AG20443 (cell line): ENCODE measurements at regions not wholly inside any gene's neighbourhood (a gene's known extent, or its start where the extent isn't known, plus 50 kb on each side); places are given as distances from the start of the nearest gene placed in this dataset.

ENCODE experiments used
- DNase-seq: peaks from one replicate; pipeline ENCODE4 v3.0.0; 2012; ENCODE audit warnings: low spot score, mixed read lengths

DNA sequence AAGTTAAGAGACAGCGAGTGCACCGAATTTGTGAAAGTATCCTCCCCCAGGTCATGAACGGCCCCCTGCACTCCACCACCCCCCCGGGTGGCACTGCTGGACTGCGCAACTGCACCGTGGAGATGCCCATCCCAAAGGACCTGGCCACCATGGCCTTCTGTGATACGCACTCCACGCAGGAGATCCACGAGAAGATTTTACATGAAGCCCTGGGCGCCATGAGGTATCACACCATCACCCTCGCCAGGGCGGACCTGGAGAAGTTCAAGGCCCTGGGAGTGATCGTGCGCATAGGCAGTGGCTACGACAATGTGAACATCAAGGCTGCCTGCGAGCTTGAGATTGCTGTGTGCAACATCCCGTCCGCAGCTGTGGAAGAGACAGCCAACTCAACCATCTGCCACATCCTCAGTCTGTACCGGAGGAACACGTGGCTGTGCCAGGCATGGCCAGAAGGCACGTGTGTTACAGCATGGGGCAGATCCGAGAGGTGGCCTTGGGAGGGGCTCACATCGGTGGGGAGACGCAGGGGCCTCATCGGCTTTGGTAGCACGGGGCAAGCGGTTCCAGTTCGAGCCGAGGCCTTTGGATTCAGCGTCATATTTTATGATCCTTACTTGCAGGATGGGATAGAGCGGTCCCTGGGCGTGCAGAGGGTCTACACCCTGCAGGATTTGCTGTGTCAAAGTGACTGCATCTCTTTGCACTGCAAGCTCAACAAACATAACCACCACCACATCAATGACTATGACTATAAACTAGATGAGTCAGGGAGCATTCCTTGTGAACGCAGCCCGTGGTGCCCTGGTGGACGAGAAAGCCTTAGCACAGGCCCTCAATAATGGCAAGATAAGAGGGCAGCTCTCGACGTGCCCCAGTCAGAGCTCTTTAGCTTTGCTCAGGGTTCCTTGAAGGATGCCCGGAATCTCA, 290.8 kb upstream of the MC4R start:
- DNase-seq: no peak

DNA sequence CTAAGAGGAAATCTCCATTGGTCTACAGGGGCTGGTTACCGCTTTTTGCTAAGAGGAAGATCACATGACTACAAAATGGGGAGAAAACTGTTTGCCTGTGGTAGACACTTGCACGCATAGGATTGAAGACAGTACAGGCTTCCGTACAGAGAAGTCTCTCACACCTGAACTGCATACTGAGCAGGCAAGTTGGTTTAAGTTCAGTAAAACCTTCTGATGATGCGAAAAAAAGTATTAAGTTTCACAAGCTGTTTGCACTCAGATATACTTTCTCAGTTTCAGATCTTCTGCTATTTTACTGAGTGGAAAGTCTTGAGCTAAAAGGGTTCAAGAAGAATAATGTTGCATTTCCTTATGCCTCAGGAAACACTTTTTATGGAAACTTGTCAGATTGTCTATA, 292.2 kb upstream of the MC4R start:
- DNase-seq: no peak

DNA sequence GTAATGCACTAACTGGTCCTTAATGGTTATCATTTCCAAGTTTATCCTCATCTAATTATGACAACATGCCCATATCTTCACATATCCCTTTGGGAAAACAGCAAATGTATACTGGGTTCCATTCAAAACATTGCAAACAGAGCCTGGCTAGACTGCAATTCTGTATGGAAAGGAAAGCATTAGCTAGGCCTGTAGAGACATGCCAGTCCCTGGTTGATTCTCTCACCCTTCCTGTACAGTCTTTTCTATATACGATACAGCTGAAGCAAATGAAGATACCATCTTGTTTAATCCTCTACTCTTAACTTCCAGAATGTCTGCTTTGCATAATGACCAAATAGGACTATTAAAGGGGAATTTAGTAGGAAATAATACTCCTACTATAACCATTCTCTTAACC, 294.4 kb upstream of the MC4R start:
- DNase-seq: no peak

DNA sequence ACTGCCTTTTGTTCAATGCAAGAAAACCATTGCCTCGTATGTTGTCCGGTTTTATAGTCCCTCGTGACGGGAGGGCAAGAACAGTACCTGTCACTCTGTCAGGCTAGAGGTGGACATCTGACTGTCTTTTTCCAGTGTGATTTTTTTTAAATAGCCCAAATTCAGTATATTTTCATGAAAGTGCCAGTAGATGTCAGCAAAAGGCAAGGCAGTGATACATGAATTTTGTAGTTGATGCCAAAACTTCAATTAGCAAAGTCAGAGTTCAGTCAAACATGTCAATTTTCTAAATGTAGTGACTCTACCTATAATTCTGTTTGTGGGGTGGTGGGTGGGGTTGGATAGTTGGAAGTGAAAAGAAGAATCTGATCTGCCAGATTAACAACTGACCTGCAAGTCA, 296.0 kb upstream of the MC4R start:
- DNase-seq: no peak

DNA sequence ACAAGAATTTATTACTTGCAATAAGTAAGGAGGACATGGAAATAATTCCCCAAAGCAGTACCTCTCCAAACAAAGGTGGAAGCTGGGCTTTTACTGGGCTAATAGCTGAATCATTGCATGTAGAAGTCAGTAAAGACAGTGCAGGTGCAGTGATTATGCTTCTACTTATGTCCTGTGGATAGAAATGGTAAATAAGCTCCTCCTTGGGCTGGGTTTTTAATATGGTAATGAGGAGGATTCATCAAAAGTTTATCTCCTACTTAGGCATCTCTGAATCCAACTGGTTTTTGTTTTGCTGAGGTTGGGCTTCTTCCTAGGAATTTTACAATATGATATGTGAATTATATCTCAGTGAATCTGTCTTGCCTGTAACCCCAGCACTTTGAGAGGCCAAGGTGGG, 297.4 kb upstream of the MC4R start:
- no peak for DNase-seq

DNA sequence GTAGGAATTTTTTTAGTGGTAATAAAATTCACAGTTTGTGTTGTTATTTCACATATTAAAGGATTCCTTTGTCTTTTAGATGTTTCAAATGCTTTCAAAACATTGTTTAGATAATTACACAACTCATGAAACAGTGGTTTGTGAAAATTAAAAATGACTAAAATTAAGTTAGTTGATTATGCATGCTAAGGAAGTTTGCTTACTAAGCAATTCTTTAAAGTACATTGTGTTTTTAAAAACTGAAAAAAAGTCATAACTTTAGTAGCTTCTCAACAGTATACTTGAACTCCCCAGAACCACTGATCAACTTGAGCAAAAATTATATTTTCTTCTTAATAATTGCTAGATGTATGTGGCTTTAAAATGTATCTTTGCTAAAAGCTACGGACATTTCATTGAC, 298.4 kb upstream of the MC4R start:
- no peak for DNase-seq

DNA sequence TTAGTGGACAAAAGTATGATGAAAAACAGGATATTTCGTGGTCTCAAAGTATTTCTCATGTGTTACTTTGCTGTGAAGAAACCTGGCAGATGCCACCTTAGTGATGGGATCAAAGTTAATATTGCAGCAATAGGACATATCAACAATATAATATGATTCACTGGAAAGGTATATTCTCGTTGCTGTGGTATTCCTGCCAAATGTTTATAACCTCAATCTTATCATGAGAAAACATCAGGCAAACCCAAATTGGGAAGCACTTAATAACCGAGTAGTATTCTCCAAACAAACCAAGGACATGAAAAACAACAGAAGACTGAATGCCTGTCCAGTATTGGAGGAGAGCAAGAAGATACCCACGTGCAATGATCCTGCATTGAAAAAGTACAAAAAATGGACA, 302.6 kb upstream of the MC4R start:
- DNase-seq: no peak

DNA sequence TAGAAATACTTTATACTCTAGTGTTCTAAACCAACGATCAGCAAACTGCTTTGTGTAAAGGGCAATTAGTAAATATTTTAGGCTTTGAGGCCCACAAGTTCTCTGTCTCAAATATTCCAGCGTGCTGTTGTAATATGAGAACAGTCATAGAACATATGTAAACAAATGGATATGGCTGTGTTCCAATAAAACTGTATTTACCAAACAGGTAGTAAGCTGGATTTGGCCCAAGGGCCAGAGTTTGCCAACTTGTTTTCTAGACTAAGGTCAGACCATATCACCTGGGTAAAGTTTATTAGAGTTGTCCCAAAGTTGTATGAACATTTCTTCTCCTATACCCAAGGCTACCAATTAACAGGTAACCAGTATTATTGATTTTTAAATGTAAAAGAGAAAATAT, 303.2 kb upstream of the MC4R start:
- no peak for DNase-seq

DNA sequence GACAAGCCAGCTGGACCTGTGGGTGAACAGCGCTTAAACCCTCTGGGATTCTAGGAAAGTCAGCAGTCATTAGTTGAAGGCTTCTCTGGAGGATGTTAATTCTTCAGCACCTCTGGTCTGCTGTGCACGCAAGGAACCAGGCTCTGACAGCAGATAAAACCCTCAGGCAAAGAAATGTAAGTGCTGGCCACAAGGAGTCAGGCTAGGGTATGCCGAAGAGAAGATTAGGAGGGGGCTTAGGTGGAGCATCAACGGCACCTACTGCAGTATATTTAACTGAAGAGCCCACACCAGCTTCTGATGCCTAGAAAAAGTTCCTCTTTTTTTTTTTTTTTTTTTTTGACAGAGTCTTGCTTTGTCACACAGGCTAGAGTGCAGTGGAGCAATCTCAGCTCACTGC, 304.2 kb upstream of the MC4R start:
- DNase-seq: no peak

DNA sequence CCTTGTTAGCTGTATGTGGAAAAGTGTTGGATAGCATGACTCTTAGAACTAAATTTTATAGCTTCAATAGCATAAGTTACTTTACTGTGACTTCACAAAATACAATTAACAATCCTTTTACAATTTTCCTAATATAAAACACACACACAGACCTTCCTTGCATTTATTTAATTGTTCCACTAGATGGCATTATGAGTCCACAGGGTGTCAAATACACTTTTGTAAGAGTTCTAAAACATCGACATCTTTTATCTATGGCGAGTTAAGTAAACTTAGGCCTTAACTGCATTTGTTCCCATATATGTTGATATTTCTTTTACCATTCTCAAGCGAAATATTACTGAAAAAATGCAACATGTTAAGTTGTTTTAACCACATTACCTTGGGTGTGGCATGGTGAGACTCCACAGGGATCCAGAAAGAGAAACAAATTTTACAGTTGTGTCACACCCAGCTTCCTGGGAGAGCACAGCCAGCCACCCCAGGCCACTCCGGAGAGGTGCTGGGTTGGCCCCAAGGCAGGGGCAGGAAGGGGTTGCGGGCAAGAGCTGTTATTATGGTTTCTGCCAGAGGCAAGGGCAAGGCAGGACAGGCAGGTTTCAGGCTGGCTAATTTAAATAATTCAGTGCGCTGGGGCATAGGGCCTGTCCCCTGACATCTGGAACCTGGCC, 312.4 kb upstream of the MC4R start:
- DNase-seq: peak; percentile 34

DNA sequence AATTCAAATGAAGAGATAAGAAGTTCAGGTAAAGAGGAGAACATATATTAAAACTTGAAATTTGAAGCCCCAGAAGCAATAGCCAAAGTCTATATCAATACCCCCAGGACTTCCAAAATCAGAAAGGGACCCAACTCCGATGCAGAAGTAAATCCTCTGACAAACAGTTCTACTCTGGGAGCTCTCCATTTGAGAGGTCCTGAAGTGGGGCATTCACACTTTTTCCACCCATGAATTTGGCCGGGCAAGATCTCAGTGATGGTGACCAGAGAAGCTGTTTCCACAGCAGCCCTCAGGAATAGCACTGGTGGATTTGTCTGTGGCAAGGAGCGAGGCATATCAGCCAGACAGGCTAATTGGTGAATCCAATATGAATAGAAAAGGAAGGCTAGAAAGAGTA, 313.6 kb upstream of the MC4R start:
- no peak for DNase-seq

DNA sequence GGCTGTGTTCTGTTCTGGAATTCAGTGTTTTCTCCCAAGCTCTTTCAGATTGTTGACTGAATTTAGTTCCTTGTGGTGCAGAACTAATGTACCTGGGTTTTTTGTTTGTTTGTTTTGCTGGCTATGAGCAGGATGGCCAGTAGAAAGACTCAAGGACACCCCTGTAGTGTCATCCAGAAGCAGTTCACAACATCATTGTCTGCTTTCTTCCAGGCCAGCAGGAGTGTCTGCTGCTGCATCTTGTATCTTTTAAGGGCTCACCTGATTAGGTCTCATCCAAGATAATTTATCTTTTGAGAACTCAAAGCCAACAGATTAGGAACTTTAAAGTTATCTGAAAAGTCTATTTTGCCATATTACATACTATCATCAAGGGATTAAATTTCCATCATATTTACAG, 318.5 kb upstream of the MC4R start:
- DNase-seq: no peak

DNA sequence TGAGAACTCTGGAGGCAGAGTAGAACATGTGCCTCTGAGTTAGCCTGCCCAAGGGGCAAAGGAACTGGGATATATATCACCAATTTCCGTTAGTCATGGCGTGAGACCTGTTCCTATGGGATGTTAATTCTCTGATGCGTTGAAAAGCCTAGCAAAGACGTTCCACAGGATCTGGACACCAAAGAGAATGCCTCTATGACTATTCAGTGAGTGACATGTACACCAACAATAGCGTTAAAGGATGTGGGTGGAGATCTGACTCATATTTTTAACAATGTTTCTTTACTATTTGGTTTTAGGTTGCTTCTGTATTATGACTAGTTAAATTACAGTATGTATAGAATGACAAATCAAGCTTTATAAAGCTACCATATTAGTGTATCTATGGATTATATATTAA, 320.9 kb upstream of the MC4R start:
- DNase-seq: no peak

DNA sequence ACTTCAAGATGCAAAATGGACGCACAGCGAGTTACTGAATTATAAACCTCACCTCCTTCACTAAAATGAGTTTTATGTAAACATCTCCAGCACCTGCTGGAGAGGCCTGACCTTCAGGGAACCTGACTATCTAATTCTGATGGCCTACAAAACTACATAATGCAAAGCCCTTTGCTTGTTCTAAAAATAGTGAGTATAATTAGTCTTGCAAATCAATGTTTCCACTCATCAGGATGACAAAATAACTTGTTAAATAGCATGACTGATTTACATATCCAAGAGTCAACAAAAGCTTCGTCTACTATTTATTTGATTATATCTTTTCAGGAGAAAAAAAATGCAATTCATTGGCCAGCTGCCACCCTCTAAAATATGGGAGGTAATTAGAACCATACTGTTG, 326.3 kb upstream of the MC4R start:
- DNase-seq: no peak

DNA sequence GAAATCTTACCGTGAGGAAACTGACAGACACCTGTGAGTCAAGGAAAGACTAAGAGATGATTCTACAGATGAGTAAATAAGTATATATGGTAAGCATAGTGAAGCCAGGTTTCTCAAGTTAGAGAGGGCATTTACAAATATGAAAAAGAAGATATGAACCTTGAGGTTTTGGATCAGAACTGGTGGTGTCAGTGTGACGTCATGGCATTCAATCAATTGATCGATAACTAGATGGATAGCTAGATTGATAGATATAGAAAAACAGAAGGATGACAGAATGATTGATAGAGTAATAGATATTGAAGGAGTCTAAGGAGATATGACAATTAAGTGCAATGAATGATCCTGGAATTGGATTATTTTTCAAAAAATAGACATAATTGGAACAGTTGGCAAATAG, 350.2 kb upstream of the MC4R start:
- no peak for DNase-seq

DNA sequence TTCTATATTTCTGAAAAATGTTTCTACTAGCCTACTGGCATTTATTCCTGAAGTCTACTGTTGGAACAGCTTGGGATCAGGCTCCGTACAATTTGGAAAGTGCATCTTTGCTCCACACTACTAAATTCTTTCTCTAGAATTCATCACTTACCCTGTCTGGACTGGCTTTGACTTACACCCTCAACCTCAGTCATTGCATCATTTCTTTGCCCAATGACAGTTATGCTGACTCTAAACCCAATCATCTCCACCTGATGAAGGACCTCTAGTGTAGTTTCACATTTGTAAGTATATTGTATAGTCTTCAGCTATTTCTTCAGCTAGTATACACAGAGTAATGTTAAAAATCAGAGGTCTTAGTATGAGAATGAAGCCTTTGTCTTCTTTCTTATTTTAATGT, 359.6 kb upstream of the MC4R start:
- no peak for DNase-seq

DNA sequence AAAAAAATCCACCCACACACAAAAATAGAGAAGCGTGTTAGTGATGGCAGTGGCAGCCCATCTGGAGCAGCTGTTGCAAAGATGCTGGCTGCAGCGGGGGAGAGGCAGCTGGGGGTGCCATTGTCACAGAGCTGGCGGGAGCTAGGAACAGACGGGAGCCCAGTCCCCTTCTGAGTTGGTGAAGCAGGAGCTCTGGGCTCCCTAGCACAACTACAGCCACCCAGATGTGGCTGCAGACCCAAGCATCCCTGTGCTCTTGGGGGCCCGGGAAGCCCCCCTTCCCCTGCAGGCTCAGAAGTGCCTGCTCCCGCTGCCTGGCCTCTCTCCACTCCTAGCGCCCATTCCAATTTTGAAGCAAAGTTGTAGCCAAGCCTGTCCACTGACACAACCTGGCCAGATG, 366.6 kb upstream of the MC4R start:
- no peak for DNase-seq

DNA sequence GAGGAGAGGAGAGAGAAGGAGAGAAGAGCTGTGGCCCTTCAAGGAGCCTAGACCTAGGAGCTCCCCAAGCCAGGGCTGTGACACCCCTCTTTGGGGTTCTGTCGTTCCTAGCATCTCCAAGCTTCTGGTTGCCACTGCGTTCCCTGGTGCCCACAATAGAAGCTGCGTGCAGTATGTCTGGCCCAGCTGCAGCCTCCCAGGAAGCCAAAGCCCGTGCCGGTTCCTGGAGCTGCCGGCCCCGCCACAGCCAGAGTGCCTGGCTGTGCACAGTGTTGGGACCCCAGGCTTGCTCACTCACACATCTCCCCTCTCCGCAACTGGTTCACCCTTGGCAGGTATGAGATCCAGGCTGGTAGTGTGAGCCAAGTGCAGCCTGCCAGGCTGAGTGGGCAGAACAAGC, 367.7 kb upstream of the MC4R start:
- no peak for DNase-seq

DNA sequence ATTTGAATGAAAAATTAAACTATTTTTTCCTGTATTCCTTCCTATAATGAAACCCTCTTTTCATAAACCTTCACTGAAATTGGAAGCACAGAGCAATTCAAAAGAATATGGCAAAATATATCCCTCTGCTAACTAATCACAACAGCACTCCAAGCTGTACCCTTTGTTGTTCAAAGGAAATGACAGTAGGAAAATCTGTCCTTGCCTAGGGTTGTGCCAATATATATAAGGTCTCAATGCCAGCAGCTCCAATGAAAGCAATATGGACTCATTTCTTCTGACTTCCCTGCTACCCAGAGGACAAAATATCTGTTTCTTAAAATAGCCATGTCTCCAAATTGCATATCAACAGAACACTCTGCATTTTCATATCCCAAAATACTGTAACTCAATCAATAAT, 373.9 kb upstream of the MC4R start:
- no peak for DNase-seq

DNA sequence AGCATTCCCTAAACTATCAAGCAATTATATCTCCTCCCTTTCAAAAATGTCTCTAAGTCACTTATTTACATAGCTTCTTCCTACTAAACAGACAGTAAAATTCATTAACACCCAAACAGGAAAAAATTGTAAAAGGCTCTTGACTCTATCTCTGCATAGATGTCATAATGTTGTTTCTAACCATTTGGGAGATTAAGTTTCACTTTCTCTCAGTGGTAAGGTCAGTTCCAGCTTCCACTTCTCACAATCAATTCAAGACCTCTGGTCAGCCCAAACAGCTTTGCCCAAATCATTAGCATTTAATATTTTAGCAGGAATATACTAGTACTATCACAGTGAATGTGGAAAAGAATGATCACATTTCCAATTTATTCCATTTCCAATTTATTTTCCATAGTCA, 374.3 kb upstream of the MC4R start:
- no peak for DNase-seq

DNA sequence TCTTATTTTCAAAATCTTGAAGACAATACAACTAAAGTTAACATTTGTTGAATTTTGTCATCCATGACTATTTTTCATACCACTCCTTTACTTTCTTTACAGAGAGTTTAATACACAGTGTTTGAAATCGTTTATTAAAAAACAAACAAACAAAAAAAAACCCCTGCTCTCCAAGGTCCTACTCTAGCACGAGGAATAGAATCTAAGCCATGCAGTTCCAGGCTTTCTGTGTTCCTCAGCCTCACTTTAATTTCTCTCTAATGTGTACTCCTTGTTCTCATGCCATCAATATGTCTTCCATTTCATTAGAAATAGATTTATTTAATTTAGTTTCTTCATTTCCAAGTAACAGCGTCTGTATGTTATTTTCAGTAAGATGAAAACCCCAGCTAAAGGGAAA, 381.2 kb upstream of the MC4R start:
- no peak for DNase-seq

DNA sequence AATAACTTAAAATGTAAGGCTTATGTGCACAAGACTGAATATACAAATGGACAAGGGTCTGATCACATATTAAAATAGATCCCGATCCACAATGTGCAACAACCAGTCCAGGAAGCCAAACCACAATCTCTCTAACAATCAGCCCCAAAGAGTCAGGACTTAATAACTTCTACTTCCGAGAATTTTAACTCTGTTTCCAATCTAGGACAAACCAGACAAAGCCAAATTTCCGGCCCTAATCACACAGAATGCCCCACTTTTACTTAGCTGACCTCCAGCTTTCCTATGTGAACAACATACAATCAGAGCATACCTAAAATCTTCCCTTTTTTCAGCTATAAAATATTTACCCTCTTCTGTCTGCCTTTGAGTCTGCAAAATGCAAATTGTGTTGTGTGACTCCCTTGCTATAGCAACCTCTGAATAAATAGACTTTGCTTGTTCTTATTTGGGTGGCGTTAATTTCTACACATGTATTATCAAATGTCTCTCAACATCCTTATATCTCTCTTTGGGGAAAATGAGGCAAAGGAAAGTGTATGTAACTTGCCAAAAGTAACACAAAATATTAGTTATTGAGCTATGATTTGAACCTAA, 381.9 kb upstream of the MC4R start:
- no peak for DNase-seq

DNA sequence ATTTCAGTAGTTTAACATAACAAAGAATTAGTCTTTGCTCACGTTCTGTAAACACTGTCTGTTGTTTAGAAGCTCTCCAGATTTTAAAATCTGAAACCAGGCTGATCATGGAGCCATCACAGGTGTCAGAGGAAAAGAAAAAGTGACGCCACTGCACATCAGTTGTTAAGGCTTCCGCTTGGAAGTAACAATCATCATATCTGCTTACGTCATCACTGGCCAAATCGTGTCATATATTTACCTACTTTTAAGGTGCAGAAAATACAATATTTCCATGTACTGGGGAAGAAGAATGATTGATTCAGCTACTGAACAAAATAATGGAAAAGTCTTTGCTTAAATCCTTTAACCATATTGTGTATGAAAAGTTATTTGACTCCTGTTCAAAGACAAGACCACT, 382.6 kb upstream of the MC4R start:
- DNase-seq: no peak
